ENCODE measurements at regions not wholly inside any gene's neighbourhood (a gene's known extent, or its start where the extent isn't known, plus 50 kb on each side); places are given as distances from the start of the nearest gene placed in this dataset.

GRCh38 chr9:90970608-90971007 lies 169.0 kb downstream of the SYK start:
- no peak overlapping the region for H3K56ac ChIP-seq (replicated peaks; ENCODE audit: insufficient read length, low read depth, low read length)
- no peak overlapping the region for H2BK5ac ChIP-seq (ENCODE audit: low read depth, low read length)
- H3K23ac ChIP-seq (ENCODE audit: insufficient read length), result no peak overlapping the region
- H2BK15ac ChIP-seq (ENCODE audit: low read length), result no peak overlapping the region
- no peak overlapping the region for H3K4me3 ChIP-seq (ENCODE audit: extremely low read depth in 1 of 4, insufficient read depth in 2 of 4, low read depth in 3 of 4, low read length in 4 of 4)
- H3K27me3 ChIP-seq (replicated peaks in 1 of 4; ENCODE audit: control insufficient read depth in 3 of 4, extremely low read depth in 1 of 4, insufficient read depth in 3 of 4, low read length in 3 of 4), result no peaks in the 10 kb centered on the region
- no peaks in the 10 kb centered on the region for H3K23me2 ChIP-seq (ENCODE audit: low read depth, low read length)
- ChIA-PET CTCF (ENCODE audit: partially characterized antibody) (interaction anchor here (0.6 to 3.1 kb wide), 4 partner anchors 15 to 55 kb away, joined by 3 to 13 read pairs (median 5); no protein-coding TSS in a partner anchor), POLR2A (ENCODE audit: partially characterized antibody) (no interaction called here)
- H3K18ac ChIP-seq (ENCODE audit: extremely low read depth, low read length), result no peak overlapping the region
- no peaks in the 10 kb centered on the region for H3K9me3 ChIP-seq (ENCODE audit: insufficient read depth in 2 of 2, low read depth in 1 of 2, low read length in 1 of 2)
- no peak overlapping the region for H3K4me2 ChIP-seq (ENCODE audit: insufficient read depth in 1 of 2, low read depth in 2 of 2, low read length in 2 of 2)
- H2AK5ac ChIP-seq (ENCODE audit: low read depth, low read length), result no peak overlapping the region
- no peaks in the 10 kb centered on the region for H3K79me1 ChIP-seq (ENCODE audit: low read depth, low read length)
- H2BK20ac ChIP-seq (ENCODE audit: low read length), result no peak overlapping the region
- peak overlapping the region; percentile 28 for H4K91ac ChIP-seq (replicated peaks; ENCODE audit: insufficient read length, low read length)
- H3K79me2 ChIP-seq (ENCODE audit: control insufficient read depth in 1 of 2, insufficient read depth in 2 of 2, low read length in 2 of 2), result no peaks in the 10 kb centered on the region
- no peaks in the 10 kb centered on the region for H3K36me3 ChIP-seq (ENCODE audit: control insufficient read depth in 2 of 4, insufficient read depth in 4 of 4, low read length in 3 of 4)
- no peak overlapping the region for H2AFZ ChIP-seq (ENCODE audit: low read length)
- H2BK12ac ChIP-seq (ENCODE audit: low read depth, low read length), result no peak overlapping the region
- no peak overlapping the region for H3K9ac ChIP-seq (replicated peaks in 1 of 4; ENCODE audit: extremely low read depth in 1 of 4, low read depth in 3 of 4, low read length in 3 of 4)
- H3K4me1 ChIP-seq (replicated peaks in 1 of 4; ENCODE audit: control insufficient read depth in 3 of 4, insufficient read depth in 4 of 4, low read length in 3 of 4), result peaks cover 0 to 9% (median 5%) of the 10 kb centered on the region in 4 experiments; a peak in 3 of 7 replicates
- no peak overlapping the region for H3K27ac ChIP-seq (ENCODE audit: low read depth, low read length)
- no peak overlapping the region for H4K8ac ChIP-seq (ENCODE audit: extremely low read depth, insufficient read depth, low read length)
- no peak overlapping the region for H3K14ac ChIP-seq (ENCODE audit: insufficient read length)
- no peaks in the 10 kb centered on the region for H4K20me1 ChIP-seq (replicated peaks in 1 of 2; ENCODE audit: control insufficient read depth in 1 of 2, insufficient read depth in 2 of 2, low read length in 2 of 2)
- no peak for DNase-seq (ENCODE audit: low read depth in 1 of 2, low spot score in 2 of 2)
- WGBS, 2 experiments (ENCODE audit: extremely low coverage in 1 of 2, insufficient coverage in 1 of 2, insufficient read length in 1 of 2, insufficient replicate concordance in 2 of 2, low coverage in 1 of 2, low lambda C conversion rate in 2 of 2, missing lambda C conversion rate in 1 of 2), result 85% methylated on average over 9 of the region's 9 CpGs; no CpG with 5 or more reads in 1 of the 2 experiments
- FAIRE-seq, result no peak
- no peak overlapping the region for H4K5ac ChIP-seq (ENCODE audit: insufficient read length, low read depth, low read length)
- TF ChIP-seq BRCA1 (IDR thresholded peaks at IDR 0.05; ENCODE audit: low read depth, low read length), result no peak
- TF ChIP-seq CREB1 (IDR thresholded peaks at IDR 0.05), result no peak
- TF ChIP-seq POU5F1 (IDR thresholded peaks at IDR 0.05; ENCODE audit: low read depth, low read length), result no peak
- no peak overlapping the region for H2BK120ac ChIP-seq (replicated peaks; ENCODE audit: low read depth, low read length)
- H3K4ac ChIP-seq (replicated peaks; ENCODE audit: insufficient read length, low read depth, low read length), result no peak overlapping the region
